HG03045 (cell line): ENCODE measurements at regions not wholly inside any gene's neighbourhood (a gene's known extent, or its start where the extent isn't known, plus 50 kb on each side); places are given as distances from the start of the nearest gene placed in this dataset.

ENCODE experiments used
- ATAC-seq: cut with Tn5 transposase; IDR thresholded peaks from one replicate; pipeline ENCODE4 v1.9.1; 2021; ENCODE audit warnings: mild to moderate bottlenecking, moderate library complexity; ENCODE audit not compliant: unreplicated experiment

GRCh38 chr1:82861749-82862148, 1061.0 kb downstream of the ADGRL2 start:
- no peak for ATAC-seq

DNA sequence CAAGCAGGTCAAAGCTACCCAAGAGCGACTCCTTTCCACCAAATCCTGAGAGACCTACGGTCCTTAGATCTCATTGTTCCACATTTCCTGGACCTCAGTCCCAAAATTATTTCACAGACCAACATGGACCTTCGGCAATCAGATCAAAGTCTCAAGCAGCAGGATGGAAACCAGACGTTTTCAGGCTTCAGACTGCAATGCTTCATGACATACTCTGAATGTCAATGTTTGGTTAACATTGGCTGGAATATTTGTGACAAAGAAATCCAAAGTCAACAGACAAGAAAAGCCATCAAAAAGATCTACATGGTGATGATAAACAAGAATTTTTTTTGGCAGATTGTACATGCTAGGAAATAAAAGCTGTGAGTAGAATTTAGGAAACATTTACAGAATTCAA, 1057.3 kb downstream of the ADGRL2 start:
- no peak for ATAC-seq

DNA sequence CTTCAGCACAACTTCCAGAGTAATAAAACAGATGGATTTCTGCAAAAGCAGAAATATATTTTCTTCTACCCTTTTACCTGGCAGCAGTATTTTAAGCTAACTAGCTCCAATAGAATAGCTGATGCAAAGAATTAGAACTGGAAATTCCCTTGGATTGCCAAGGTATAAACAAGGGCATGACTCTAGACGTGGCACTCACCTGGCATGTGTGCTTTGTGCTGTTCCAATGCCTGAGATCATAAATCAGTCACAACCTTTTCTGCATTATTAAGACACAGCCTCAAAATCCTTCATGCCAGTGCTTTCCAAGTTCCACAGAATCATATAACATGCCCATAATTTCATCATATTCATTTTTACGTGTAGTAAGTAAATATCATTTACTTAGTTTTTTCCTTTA, 1048.7 kb downstream of the ADGRL2 start:
- no peak for ATAC-seq

- no peak for ATAC-seq
Measured at GRCh38 chr1:82848043-82848442, 1047.3 kb downstream of the ADGRL2 start.

DNA sequence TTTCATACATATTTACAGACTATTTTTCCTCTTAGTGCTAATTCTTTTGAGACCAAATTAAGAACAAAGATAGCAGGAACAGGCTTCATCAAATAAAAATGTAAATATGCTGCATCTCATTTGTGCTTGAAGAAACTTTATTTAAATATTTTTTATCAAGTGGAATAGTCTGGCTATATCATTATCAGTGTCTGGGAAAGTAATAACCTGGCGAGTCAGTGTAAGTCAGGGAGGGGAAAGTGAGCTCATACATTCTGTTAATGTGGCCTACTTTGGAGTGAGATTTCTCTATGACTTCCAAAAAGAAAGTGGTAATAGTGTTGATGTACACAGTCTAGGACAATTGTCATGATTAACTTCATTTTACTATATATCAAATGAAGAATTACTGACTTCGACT, 1045.1 kb downstream of the ADGRL2 start:
- ATAC-seq, result no peak

DNA sequence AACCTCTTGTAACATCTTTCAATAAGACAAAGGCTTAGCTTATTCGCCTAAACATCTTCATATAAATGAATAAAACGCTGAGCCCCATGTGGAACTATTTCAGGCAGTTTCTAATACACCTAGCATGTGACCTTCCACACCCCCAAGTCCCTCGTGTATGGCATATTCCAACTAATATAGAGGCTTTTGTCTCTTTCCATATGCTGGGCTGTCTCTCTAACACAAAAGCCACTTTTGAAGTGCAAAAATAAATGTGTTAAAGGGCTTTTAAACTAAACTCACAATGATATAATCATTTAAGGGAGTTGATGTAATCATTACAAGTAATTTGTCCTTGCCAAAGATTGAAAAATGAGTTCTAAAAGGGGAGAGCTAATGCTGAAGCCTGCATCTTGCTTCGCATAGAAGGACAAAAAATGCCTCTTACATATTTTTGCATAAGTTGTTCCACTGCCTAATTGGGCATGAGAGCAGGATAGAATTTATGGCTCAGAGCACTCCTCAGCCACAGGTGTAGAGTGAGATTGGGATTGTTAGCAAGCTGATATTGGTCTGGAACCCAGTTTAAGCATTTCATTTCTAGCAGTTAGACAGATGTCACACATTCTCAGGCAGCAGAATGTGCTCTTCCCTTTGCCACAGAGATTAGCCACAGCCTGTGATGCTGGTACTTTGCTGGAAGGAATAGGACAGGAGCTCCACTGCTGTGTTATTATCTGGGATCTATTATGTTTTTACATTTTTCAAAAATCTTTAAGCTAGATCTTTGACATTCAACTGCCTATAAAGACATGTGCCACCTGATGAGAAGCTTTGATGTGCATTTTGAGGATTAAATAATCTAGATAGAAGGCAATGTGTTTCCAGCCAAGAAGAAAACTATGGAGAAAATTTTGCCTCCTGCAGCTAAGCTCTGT, 1044.4 kb downstream of the ADGRL2 start:
- ATAC-seq, result no peak

- ATAC-seq, result no peak
Measured at GRCh38 chr1:82844447-82844846, 1043.7 kb downstream of the ADGRL2 start.

DNA sequence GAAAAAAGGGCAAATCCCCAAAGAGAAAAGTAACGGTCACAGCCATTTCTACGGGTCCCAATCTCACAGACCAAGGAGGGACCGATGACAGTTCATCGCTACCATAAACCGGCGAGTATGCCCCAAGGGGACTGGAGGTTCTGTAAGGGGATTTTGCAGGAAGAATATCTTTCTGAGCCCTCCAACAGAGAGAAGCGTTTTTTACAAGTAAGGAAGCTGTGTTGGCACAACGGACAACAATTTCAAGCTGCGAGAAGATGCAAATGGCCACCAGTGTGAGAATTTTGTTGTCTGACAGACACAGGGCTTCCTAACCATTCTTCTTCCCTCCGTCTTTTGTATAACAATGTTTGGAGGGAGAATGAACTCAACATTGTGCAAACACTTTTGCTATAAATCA, 1043.1 kb downstream of the ADGRL2 start:
- ATAC-seq, result no peak

DNA sequence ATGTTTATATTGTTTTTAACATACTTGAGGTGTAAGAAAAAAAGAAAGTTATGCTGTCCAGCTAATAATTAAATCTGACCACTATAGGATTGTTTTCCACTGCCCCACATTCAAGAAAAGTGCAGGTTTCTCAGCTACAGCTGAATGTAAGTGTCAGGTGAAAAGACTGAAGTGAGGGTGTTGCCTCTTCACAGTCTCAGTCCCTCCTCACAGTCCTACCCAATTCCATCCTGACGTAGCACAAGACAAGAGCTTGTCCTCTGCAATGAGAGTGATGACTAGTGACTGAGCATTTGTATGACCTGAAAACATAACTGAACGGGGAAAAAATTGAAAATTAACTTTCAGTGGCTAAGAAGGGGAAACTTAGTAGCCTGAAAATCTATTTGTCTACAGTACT, 1039.5 kb downstream of the ADGRL2 start:
- no peak for ATAC-seq

GRCh38 chr1:82837766-82838465, 1037.2 kb downstream of the ADGRL2 start:
- no peak for ATAC-seq

DNA sequence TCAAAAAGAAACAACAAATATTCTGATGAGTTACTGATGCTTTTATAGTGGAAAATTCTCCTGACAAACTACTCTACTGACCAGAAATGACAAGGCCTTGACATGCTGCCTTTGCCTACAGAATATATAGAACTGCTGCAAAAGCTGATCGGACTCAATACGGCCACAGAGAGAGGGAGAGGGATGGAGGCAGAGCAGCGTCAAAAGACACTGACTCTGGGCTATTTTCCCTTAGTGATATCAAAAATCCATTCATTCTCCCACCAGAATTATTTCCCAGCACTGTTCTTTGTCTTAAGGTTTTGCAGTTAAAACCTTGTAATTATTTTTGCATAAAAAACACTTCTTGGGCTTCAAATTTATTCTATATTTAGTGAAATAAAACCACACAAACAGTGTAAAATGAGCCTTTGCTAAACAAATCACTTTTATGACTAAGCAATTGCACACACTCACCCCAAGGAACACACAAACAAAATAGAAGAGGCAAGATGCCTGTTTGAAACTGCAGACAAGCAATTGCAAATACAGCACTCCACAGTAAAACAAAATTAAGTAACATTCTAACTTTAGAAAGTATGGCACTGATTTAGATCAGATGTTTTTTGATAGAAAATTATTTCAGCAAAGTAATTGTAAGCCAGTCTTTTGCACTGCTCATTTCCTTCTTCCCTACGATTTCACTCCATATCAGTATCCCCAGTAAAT, 1036.4 kb downstream of the ADGRL2 start:
- ATAC-seq, result no peak

GRCh38 chr1:82836213-82836972, 1035.7 kb downstream of the ADGRL2 start:
- ATAC-seq, result no peak

GRCh38 chr1:82830690-82831380, 1030.1 kb downstream of the ADGRL2 start:
- no peak for ATAC-seq

- ATAC-seq, result no peak
Measured at GRCh38 chr1:82829527-82829926, 1028.8 kb downstream of the ADGRL2 start.

DNA sequence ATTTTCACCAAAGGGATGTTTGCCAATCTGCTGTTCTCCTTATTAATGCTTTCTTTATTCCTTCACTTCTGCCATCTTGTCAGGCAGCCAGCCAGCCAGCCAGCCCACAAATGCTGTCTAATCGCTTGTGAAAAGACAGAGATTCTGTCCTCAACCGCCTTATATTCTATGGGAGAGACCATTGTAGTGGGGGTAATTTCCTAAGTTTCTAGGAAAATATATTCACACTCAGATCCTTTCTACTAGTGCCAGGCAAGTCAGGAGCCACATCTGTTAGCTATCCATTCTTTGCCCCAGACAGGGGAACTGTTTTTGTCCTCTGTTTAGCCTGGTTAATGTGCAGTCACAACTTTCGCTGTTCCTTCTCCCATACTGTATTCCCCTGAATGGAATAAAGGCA, 1023.1 kb downstream of the ADGRL2 start:
- ATAC-seq, result no peak

GRCh38 chr1:82820816-82821215, 1020.1 kb downstream of the ADGRL2 start:
- no peak for ATAC-seq

- ATAC-seq, result no peak
Measured at GRCh38 chr1:82819234-82819633, 1018.5 kb downstream of the ADGRL2 start.

DNA sequence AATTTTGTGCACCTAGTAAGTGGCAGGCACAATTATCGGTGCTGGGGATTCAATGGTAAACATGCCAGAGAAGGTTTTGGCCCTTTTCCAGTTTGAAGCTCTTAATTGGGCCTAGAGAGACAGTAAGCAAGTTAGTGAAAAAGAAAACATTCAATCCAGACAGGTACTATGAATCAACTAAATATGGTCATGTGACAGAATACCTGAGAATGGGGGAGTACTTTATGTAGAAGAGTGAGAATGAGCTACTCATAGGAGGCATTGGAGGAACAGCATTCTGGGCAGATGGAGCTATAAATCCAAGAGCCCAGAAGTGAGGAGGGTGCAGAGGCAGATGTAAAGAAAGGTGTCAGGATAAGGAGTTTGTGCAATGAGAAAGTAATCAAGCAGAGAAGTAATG, 1017.9 kb downstream of the ADGRL2 start:
- ATAC-seq, result no peak

DNA sequence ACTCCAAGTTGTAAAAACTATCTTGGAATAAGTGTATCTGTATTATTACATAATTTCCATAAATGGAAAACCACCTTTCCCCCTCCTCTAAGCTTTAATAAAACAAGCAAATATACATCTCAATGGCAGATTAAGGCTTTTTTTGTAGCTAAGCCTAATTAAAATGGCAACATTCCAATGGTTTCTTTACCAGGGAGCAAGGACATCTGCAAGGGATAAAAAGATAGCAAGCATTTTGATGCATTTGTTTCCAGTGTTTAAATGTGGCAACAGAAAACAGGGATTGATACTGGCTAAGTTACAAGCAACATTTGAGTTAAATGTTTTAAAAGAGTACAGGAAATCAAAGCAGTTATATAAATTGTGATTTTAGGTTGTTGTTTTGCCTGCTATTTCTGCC, 1012.7 kb downstream of the ADGRL2 start:
- ATAC-seq, result no peak

- ATAC-seq, result no peak
Measured at GRCh38 chr1:82810601-82811000, 1009.9 kb downstream of the ADGRL2 start.
